Rectal smooth muscle tissue (tissue), 1 donor: ENCODE measurements at regions not wholly inside any gene's neighbourhood (a gene's known extent, or its start where the extent isn't known, plus 50 kb on each side); places are given as distances from the start of the nearest gene placed in this dataset.

Source experiments
- H3K27ac ChIP-seq: one replicate; pipeline ENCODE4 v1.7.0; 2013; ENCODE audit warnings: low read depth, low read length, inconsistent platforms
- H3K27me3 ChIP-seq: one replicate; pipeline ENCODE4 v1.7.0; 2013; ENCODE audit warnings: low read length; ENCODE audit not compliant: control insufficient read depth, insufficient read depth
- H3K36me3 ChIP-seq: one replicate; pipeline ENCODE4 v1.7.0; 2013; ENCODE audit warnings: low read length; ENCODE audit not compliant: control insufficient read depth, insufficient read depth
- H3K4me1 ChIP-seq: one replicate; pipeline ENCODE4 v1.7.0; 2013; ENCODE audit warnings: low read length; ENCODE audit not compliant: control insufficient read depth, insufficient read depth
- H3K4me3 ChIP-seq: one replicate; pipeline ENCODE4 v1.7.0; 2013; ENCODE audit warnings: low read length
- H3K9ac ChIP-seq: one replicate; pipeline ENCODE4 v1.7.0; 2013; ENCODE audit warnings: low read length

GRCh38 chr9:135291165-135291564 is 188.4 kb upstream of the PPP1R26 start:
- no peaks in the 10 kb centered on the region for H3K4me1 ChIP-seq
- no peaks in the 10 kb centered on the region for H3K36me3 ChIP-seq
- H3K9ac ChIP-seq: no peak overlapping the region
- H3K4me3 ChIP-seq: no peak overlapping the region
- no peaks in the 10 kb centered on the region for H3K27me3 ChIP-seq
- H3K27ac ChIP-seq: no peak overlapping the region

- Histone ChIP-seq H3K27ac (no peak overlapping the region), H3K9ac (no peak overlapping the region), H3K4me1 (no peaks in the 10 kb centered on the region), H3K4me3 (no peak overlapping the region), H3K36me3 (no peaks in the 10 kb centered on the region), H3K27me3 (peaks cover 6% of the 10 kb centered on the region)
Measured at GRCh38 chr9:135294836-135295235, 184.7 kb upstream of the PPP1R26 start.

- no peak overlapping the region for H3K4me3 ChIP-seq
- H3K27me3 ChIP-seq: peaks cover 6% of the 10 kb centered on the region
- H3K27ac ChIP-seq: no peak overlapping the region
- H3K36me3 ChIP-seq: no peaks in the 10 kb centered on the region
- H3K9ac ChIP-seq: no peak overlapping the region
- no peaks in the 10 kb centered on the region for H3K4me1 ChIP-seq
Measured at GRCh38 chr9:135295551-135296300, 183.9 kb upstream of the PPP1R26 start.

- no peak overlapping the region for H3K4me3 ChIP-seq
- H3K36me3 ChIP-seq: no peaks in the 10 kb centered on the region
- no peak overlapping the region for H3K27ac ChIP-seq
- peaks cover 9% of the 10 kb centered on the region for H3K27me3 ChIP-seq
- H3K4me1 ChIP-seq: no peaks in the 10 kb centered on the region
- H3K9ac ChIP-seq: no peak overlapping the region
Measured at GRCh38 chr9:135296735-135297455, 182.7 kb upstream of the PPP1R26 start.

GRCh38 chr9:135297456-135298075 is 182.0 kb upstream of the PPP1R26 start:
- H3K4me3 ChIP-seq: no peak overlapping the region
- H3K36me3 ChIP-seq: no peaks in the 10 kb centered on the region
- H3K27me3 ChIP-seq: peaks cover 9% of the 10 kb centered on the region
- no peaks in the 10 kb centered on the region for H3K4me1 ChIP-seq
- H3K9ac ChIP-seq: no peak overlapping the region
- H3K27ac ChIP-seq: no peak overlapping the region

GRCh38 chr9:135299239-135299590 is 180.4 kb upstream of the PPP1R26 start:
- H3K27me3 ChIP-seq: peaks cover 9% of the 10 kb centered on the region
- no peak overlapping the region for H3K4me3 ChIP-seq
- H3K36me3 ChIP-seq: no peaks in the 10 kb centered on the region
- H3K9ac ChIP-seq: no peak overlapping the region
- no peaks in the 10 kb centered on the region for H3K4me1 ChIP-seq
- no peak overlapping the region for H3K27ac ChIP-seq

- Histone ChIP-seq H3K27me3 (peaks cover 9% of the 10 kb centered on the region), H3K4me3 (no peak overlapping the region), H3K27ac (no peak overlapping the region), H3K9ac (no peak overlapping the region), H3K4me1 (no peaks in the 10 kb centered on the region), H3K36me3 (no peaks in the 10 kb centered on the region)
Measured at GRCh38 chr9:135299651-135300345, 179.8 kb upstream of the PPP1R26 start.

- H3K4me3 ChIP-seq: no peak overlapping the region
- H3K36me3 ChIP-seq: no peaks in the 10 kb centered on the region
- H3K27me3 ChIP-seq: peaks cover 9% of the 10 kb centered on the region
- H3K9ac ChIP-seq: no peak overlapping the region
- H3K4me1 ChIP-seq: no peaks in the 10 kb centered on the region
- no peak overlapping the region for H3K27ac ChIP-seq
Measured at GRCh38 chr9:135300346-135301141, 179.0 kb upstream of the PPP1R26 start.

- H3K27ac ChIP-seq: no peak overlapping the region
- H3K9ac ChIP-seq: no peak overlapping the region
- no peaks in the 10 kb centered on the region for H3K36me3 ChIP-seq
- peaks cover 12% of the 10 kb centered on the region for H3K27me3 ChIP-seq
- H3K4me3 ChIP-seq: no peak overlapping the region
- no peaks in the 10 kb centered on the region for H3K4me1 ChIP-seq
Measured at GRCh38 chr9:135301271-135302263, 178.0 kb upstream of the PPP1R26 start.

- Histone ChIP-seq H3K36me3 (no peaks in the 10 kb centered on the region), H3K27me3 (peaks cover 9% of the 10 kb centered on the region), H3K4me1 (no peaks in the 10 kb centered on the region), H3K27ac (no peak overlapping the region), H3K4me3 (no peak overlapping the region), H3K9ac (no peak overlapping the region)
Measured at GRCh38 chr9:135302329-135303279, 177.0 kb upstream of the PPP1R26 start.
